ENCODE measurements at regions not wholly inside any gene's neighbourhood (a gene's known extent, or its start where the extent isn't known, plus 50 kb on each side); places are given as distances from the start of the nearest gene placed in this dataset.

DNA sequence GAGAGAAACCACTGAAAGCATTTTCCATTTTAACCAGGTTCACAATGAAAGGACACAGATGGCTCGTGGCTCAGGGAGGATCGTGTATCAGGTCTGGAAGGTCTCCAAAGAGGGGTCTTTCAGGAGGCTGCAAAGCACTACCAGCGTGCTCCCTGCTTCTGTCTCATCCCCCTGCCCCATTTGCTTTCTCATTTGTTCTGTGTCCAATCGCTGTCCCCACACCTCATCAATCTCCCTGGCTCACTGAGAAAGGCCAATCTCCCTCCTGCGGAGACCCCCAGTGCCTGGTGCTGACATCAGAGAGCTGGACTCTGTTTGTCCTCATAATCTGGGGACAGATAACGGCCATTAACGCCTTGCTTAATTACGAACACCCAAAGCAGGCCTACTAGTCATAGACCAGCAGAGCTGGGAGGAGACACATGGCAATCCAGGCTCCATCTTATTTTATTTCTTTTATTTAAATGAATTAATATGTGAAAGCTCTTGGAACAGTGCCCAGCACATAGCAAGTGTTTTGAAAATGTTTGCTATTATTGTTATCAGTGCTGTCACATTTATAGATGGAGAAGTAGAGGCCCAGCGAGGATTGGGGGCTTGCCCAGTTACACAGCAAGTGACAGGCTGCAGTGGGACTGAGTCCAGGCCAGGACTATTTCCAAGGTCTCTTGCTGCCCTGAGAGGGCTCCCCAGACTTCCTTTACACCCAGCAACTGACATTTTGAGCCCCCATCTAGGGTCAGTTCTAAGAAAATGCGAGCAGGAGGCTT lies 341.0 kb upstream of the USP24 start:
- DNase-seq (ENCODE audit: low read depth), result no peak
- TF ChIP-seq CTCF (IDR thresholded peaks at IDR 0.05; ENCODE audit: insufficient read depth, low read depth, low read length), result no peak
- no peak overlapping the region for H3K4me3 ChIP-seq (ENCODE audit: low read depth, low read length)

DNA sequence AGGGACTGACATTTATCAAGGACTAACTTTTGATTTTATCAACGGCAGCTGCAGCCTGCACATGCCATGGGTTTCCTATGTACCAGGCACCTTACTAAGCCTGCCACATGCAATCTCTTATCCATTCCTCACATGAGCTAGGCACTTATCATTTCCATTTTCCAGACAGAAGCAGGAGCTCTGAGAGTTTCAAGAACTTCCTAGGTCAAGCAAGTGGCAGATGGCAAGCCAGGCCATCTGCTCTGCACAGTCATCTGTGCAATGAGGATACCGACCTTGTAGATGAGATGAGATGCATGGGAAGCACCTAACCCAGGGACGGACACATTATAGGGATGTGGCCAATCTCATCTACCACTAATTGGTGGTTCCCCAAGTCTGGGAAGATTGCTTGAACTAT lies 339.4 kb upstream of the USP24 start:
- no peak overlapping the region for H3K4me3 ChIP-seq (ENCODE audit: low read depth, low read length)
- no peak for TF ChIP-seq CTCF (IDR thresholded peaks at IDR 0.05; ENCODE audit: insufficient read depth, low read depth, low read length)
- DNase-seq (ENCODE audit: low read depth), result no peak

DNA sequence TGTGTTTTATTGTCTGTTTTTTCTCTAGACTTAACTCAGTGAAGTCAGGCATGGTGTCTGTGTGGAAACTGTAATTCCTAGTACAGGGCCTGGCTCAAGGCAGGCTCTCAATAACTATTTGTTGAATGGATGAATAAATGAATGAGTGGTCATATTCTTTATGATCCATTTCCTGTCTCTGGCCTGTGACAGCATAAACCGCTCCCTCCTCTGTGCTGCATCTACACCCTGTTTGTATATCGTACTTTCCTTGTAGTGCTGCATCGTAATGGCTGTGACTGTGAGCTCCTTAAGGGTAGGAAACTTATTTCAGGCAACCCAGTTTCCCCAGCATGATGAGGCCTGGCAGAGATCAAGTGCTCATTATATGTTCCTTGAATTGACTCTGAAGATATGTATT lies 337.5 kb upstream of the USP24 start:
- no peak overlapping the region for H3K4me3 ChIP-seq (ENCODE audit: low read depth, low read length)
- DNase-seq (ENCODE audit: low read depth), result no peak
- TF ChIP-seq CTCF (IDR thresholded peaks at IDR 0.05; ENCODE audit: insufficient read depth, low read depth, low read length), result no peak

DNA sequence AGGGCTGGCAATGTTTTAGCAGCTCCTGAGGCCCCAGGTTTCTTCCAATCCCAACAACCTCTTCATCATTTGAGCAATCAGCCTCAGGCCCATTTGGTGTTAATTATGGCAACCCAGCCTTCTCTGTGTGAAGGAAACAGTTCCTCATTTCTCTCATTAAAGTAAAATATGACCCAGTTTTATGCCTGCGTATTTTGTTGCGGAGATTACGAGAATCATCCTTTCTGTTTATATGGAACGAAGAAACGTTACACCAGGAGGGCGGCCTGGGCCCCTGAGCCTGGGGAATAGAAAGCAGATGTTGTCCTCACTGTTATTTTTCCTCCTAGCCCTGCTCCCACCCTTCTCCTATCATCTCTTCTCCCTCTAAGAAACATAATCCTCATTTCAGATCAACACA lies 332.2 kb upstream of the USP24 start:
- no peak for TF ChIP-seq CTCF (IDR thresholded peaks at IDR 0.05; ENCODE audit: insufficient read depth, low read depth, low read length)
- H3K4me3 ChIP-seq (ENCODE audit: low read depth, low read length), result no peak overlapping the region
- peak; percentile 72 for DNase-seq (ENCODE audit: low read depth)

- no peak for DNase-seq (ENCODE audit: low read depth)
- TF ChIP-seq CTCF (IDR thresholded peaks at IDR 0.05; ENCODE audit: insufficient read depth, low read depth, low read length), result no peak
- H3K4me3 ChIP-seq (ENCODE audit: low read depth, low read length), result no peak overlapping the region
Measured at GRCh38 chr1:55546553-55546952, 331.4 kb upstream of the USP24 start.

GRCh38 chr1:55544826-55545225 lies 329.7 kb upstream of the USP24 start:
- DNase-seq (ENCODE audit: low read depth), result no peak
- no peak for TF ChIP-seq CTCF (IDR thresholded peaks at IDR 0.05; ENCODE audit: insufficient read depth, low read depth, low read length)
- no peak overlapping the region for H3K4me3 ChIP-seq (ENCODE audit: low read depth, low read length)
